ENCODE measurements at regions not wholly inside any gene's neighbourhood (a gene's known extent, or its start where the extent isn't known, plus 50 kb on each side); places are given as distances from the start of the nearest gene placed in this dataset.

- Histone ChIP-seq H3K4me3 (no peak overlapping the region), H3K27ac (ENCODE audit: low read depth in 1 of 2, low read length in 1 of 2) (no peak overlapping the region), H3K36me3 (ENCODE audit: control insufficient read depth in 4 of 4, insufficient read depth in 4 of 4, low read length in 4 of 4) (no peaks in the 10 kb centered on the region), H3K27me3 (ENCODE audit: control insufficient read depth in 3 of 3, insufficient read depth in 3 of 3, low read length in 2 of 3) (no peaks in the 10 kb centered on the region), H3K9me3 (ENCODE audit: control insufficient read depth in 4 of 4, insufficient read depth in 3 of 4, low read length in 3 of 4) (no peaks in the 10 kb centered on the region), H3K9ac (ENCODE audit: insufficient read depth in 1 of 2, low read length in 2 of 2) (no peak overlapping the region), H3K4me1 (ENCODE audit: control insufficient read depth in 5 of 5, insufficient read depth in 5 of 5, low read length in 5 of 5) (peaks cover 0 to 4% (median 0%) of the 10 kb centered on the region in 5 donors)
- no peak for TF ChIP-seq CTCF (IDR thresholded peaks at IDR 0.05; ENCODE audit: control extremely low read depth, extremely low read depth)
- ATAC-seq (ENCODE audit: insufficient read depth, low FRiP score) (no peak), DNase-seq (no peak)
- WGBS, 2 donors: 93 to 94% methylated on average over 1 of the region's 1 CpG
Observed at GRCh38 chr2:187615902-187616301, 61.7 kb upstream of the TFPI start.

GRCh38 chr2:187617120-187617519 lies 62.9 kb upstream of the TFPI start:
- Histone ChIP-seq H3K9me3 (ENCODE audit: control insufficient read depth in 4 of 4, insufficient read depth in 3 of 4, low read length in 3 of 4) (no peaks in the 10 kb centered on the region), H3K4me3 (no peak overlapping the region), H3K4me1 (ENCODE audit: control insufficient read depth in 5 of 5, insufficient read depth in 5 of 5, low read length in 5 of 5) (peaks cover 0 to 4% (median 0%) of the 10 kb centered on the region in 5 donors), H3K27me3 (ENCODE audit: control insufficient read depth in 3 of 3, insufficient read depth in 3 of 3, low read length in 2 of 3) (no peaks in the 10 kb centered on the region), H3K36me3 (ENCODE audit: control insufficient read depth in 4 of 4, insufficient read depth in 4 of 4, low read length in 4 of 4) (no peaks in the 10 kb centered on the region), H3K9ac (ENCODE audit: insufficient read depth in 1 of 2, low read length in 2 of 2) (no peak overlapping the region), H3K27ac (ENCODE audit: low read depth in 1 of 2, low read length in 1 of 2) (no peak overlapping the region)
- no peak for TF ChIP-seq CTCF (IDR thresholded peaks at IDR 0.05; ENCODE audit: control extremely low read depth, extremely low read depth)
- WGBS, 2 donors: 80 to 93% methylated on average over 3 of the region's 3 CpGs
- ATAC-seq (ENCODE audit: insufficient read depth, low FRiP score) (no peak), DNase-seq (no peak)

- no peaks in the 10 kb centered on the region for H3K9me3 ChIP-seq (ENCODE audit: control insufficient read depth in 4 of 4, insufficient read depth in 3 of 4, low read length in 3 of 4)
- H3K27ac ChIP-seq (ENCODE audit: low read depth in 1 of 2, low read length in 1 of 2): no peak overlapping the region
- H3K36me3 ChIP-seq (ENCODE audit: control insufficient read depth in 4 of 4, insufficient read depth in 4 of 4, low read length in 4 of 4): no peaks in the 10 kb centered on the region
- DNase-seq (no peak), ATAC-seq (ENCODE audit: insufficient read depth, low FRiP score) (no peak)
- H3K9ac ChIP-seq (ENCODE audit: insufficient read depth in 1 of 2, low read length in 2 of 2): no peak overlapping the region
- TF ChIP-seq CTCF (IDR thresholded peaks at IDR 0.05; ENCODE audit: control extremely low read depth, extremely low read depth): no peak
- peaks cover 0 to 4% (median 0%) of the 10 kb centered on the region in 5 donors for H3K4me1 ChIP-seq (ENCODE audit: control insufficient read depth in 5 of 5, insufficient read depth in 5 of 5, low read length in 5 of 5)
- H3K4me3 ChIP-seq: no peak overlapping the region
- no peaks in the 10 kb centered on the region for H3K27me3 ChIP-seq (ENCODE audit: control insufficient read depth in 3 of 3, insufficient read depth in 3 of 3, low read length in 2 of 3)
Observed at GRCh38 chr2:187617905-187618304, 63.7 kb upstream of the TFPI start.

- no peaks in the 10 kb centered on the region for H3K27me3 ChIP-seq (ENCODE audit: control insufficient read depth in 3 of 3, insufficient read depth in 3 of 3, low read length in 2 of 3)
- peaks cover 0 to 4% (median 0%) of the 10 kb centered on the region in 5 donors for H3K4me1 ChIP-seq (ENCODE audit: control insufficient read depth in 5 of 5, insufficient read depth in 5 of 5, low read length in 5 of 5)
- no peak overlapping the region for H3K4me3 ChIP-seq
- no peak overlapping the region for H3K27ac ChIP-seq (ENCODE audit: low read depth in 1 of 2, low read length in 1 of 2)
- 74% methylated on average over 2 of the region's 2 CpGs for WGBS, 2 donors
- no peak for TF ChIP-seq CTCF (IDR thresholded peaks at IDR 0.05; ENCODE audit: control extremely low read depth, extremely low read depth)
- no peak overlapping the region for H3K9ac ChIP-seq (ENCODE audit: insufficient read depth in 1 of 2, low read length in 2 of 2)
- ATAC-seq (ENCODE audit: insufficient read depth, low FRiP score) (no peak), DNase-seq (no peak)
- no peaks in the 10 kb centered on the region for H3K36me3 ChIP-seq (ENCODE audit: control insufficient read depth in 4 of 4, insufficient read depth in 4 of 4, low read length in 4 of 4)
- no peaks in the 10 kb centered on the region for H3K9me3 ChIP-seq (ENCODE audit: control insufficient read depth in 4 of 4, insufficient read depth in 3 of 4, low read length in 3 of 4)
Observed at GRCh38 chr2:187618813-187619212, 64.6 kb upstream of the TFPI start.

Data from lung (tissue), 11 donors.